ENCODE measurements at regions not wholly inside any gene's neighbourhood (a gene's known extent, or its start where the extent isn't known, plus 50 kb on each side); places are given as distances from the start of the nearest gene placed in this dataset.

GRCh38 chr4:165604181-165604580 lies 225.4 kb downstream of the CPE start:
- DNase-seq (ENCODE audit: low read depth), result no peak
- TF ChIP-seq CTCF (IDR thresholded peaks at IDR 0.05; ENCODE audit: insufficient read depth, low read length, severe bottlenecking), result no peak
- Histone ChIP-seq H3K36me3 (ENCODE audit: control insufficient read depth, insufficient read depth, low read length) (no peaks in the 10 kb centered on the region), H3K4me3 (ENCODE audit: low read depth, low read length) (no peak overlapping the region), H3K27me3 (ENCODE audit: control insufficient read depth, insufficient read depth, low read length) (no peaks in the 10 kb centered on the region)
- no peak for FAIRE-seq

- FAIRE-seq (no peak), DNase-seq (ENCODE audit: low read depth) (no peak)
- Histone ChIP-seq H3K4me3 (ENCODE audit: low read depth, low read length) (no peak overlapping the region), H3K27me3 (ENCODE audit: control insufficient read depth, insufficient read depth, low read length) (no peaks in the 10 kb centered on the region), H3K36me3 (ENCODE audit: control insufficient read depth, insufficient read depth, low read length) (no peaks in the 10 kb centered on the region)
- TF ChIP-seq CTCF (IDR thresholded peaks at IDR 0.05; ENCODE audit: insufficient read depth, low read length, severe bottlenecking), result no peak
Measured at GRCh38 chr4:165605811-165606210, 227.0 kb downstream of the CPE start.

GRCh38 chr4:165606465-165607205 lies 227.8 kb downstream of the CPE start:
- no peak for DNase-seq (ENCODE audit: low read depth)
- Histone ChIP-seq H3K4me3 (ENCODE audit: low read depth, low read length) (no peak overlapping the region), H3K27me3 (ENCODE audit: control insufficient read depth, insufficient read depth, low read length) (no peaks in the 10 kb centered on the region), H3K36me3 (ENCODE audit: control insufficient read depth, insufficient read depth, low read length) (no peaks in the 10 kb centered on the region)
- FAIRE-seq, result no peak
- TF ChIP-seq CTCF (IDR thresholded peaks at IDR 0.05; ENCODE audit: insufficient read depth, low read length, severe bottlenecking), result no peak

- FAIRE-seq (no peak), DNase-seq (ENCODE audit: low read depth) (no peak)
- Histone ChIP-seq H3K27me3 (ENCODE audit: control insufficient read depth, insufficient read depth, low read length) (no peaks in the 10 kb centered on the region), H3K4me3 (ENCODE audit: low read depth, low read length) (no peak overlapping the region), H3K36me3 (ENCODE audit: control insufficient read depth, insufficient read depth, low read length) (no peaks in the 10 kb centered on the region)
- TF ChIP-seq CTCF (IDR thresholded peaks at IDR 0.05; ENCODE audit: insufficient read depth, low read length, severe bottlenecking), result no peak
Measured at GRCh38 chr4:165609653-165610052, 230.8 kb downstream of the CPE start.

- no peaks in the 10 kb centered on the region for H3K27me3 ChIP-seq (ENCODE audit: control insufficient read depth, insufficient read depth, low read length)
- FAIRE-seq (no peak), DNase-seq (ENCODE audit: low read depth) (no peak)
- H3K36me3 ChIP-seq (ENCODE audit: control insufficient read depth, insufficient read depth, low read length), result no peaks in the 10 kb centered on the region
- no peak overlapping the region for H3K4me3 ChIP-seq (ENCODE audit: low read depth, low read length)
- no peak for TF ChIP-seq CTCF (IDR thresholded peaks at IDR 0.05; ENCODE audit: insufficient read depth, low read length, severe bottlenecking)
Measured at GRCh38 chr4:165610679-165611437, 232.1 kb downstream of the CPE start.
